Kidney (tissue), 13 donors: ENCODE measurements at regions not wholly inside any gene's neighbourhood (a gene's known extent, or its start where the extent isn't known, plus 50 kb on each side); places are given as distances from the start of the nearest gene placed in this dataset.

Experiments
- DNase-seq, 5 donors: peaks; one replicate each; pipeline ENCODE4 v3.0.0-alpha.2; 2013 to 2020
- FAIRE-seq: peaks from 2 replicates; lab custom pipeline; 2012; peaks lifted over from hg19 to GRCh38; lab: Jason Lieb, UNC
- H3K27ac ChIP-seq, 2 donors: one replicate each; pipeline ENCODE4 v1.7.0; 2013; ENCODE audit warnings: low read depth in 2 of 2, low read length in 2 of 2, inconsistent platforms in 1 of 2
- H3K27me3 ChIP-seq: one replicate; pipeline ENCODE4 v1.7.1; 2013; ENCODE audit warnings: low read length, inconsistent platforms; ENCODE audit not compliant: control insufficient read depth, insufficient read depth
- H3K36me3 ChIP-seq, 3 donors: one replicate each; pipeline versions ENCODE4 v1.7.0 to v1.7.1; 2013; ENCODE audit warnings: low read length in 3 of 3, control low read depth in 1 of 3, inconsistent platforms in 1 of 3; ENCODE audit not compliant: insufficient read depth in 3 of 3, control insufficient read depth in 2 of 3
- H3K4me1 ChIP-seq, 3 donors: one replicate each; pipeline versions ENCODE4 v1.7.0 to v1.7.1; 2013; ENCODE audit warnings: low read length in 3 of 3, inconsistent platforms in 1 of 3, low read depth in 1 of 3; ENCODE audit not compliant: control insufficient read depth in 2 of 3, insufficient read depth in 2 of 3
- H3K4me3 ChIP-seq, 3 donors: one replicate each; pipeline versions ENCODE4 v1.7.0 to v1.8.1; 2013; ENCODE audit warnings: low read length in 3 of 3, control low read depth in 1 of 3, inconsistent platforms in 1 of 3
- H3K9ac ChIP-seq, 3 donors: one replicate each; pipeline versions ENCODE4 v1.7.0 to v1.7.1; 2013; ENCODE audit warnings: low read length in 3 of 3, control low read depth in 1 of 3, inconsistent platforms in 1 of 3
- H3K9me3 ChIP-seq, 3 donors: one replicate each; pipeline versions ENCODE4 v1.7.0 to v1.7.1; 2013; ENCODE audit warnings: low read length in 3 of 3, control low read depth in 1 of 3, inconsistent platforms in 1 of 3; ENCODE audit not compliant: control insufficient read depth in 2 of 3, insufficient read depth in 1 of 3
- CTCF ChIP-seq: IDR thresholded peaks from 3 replicates; pipeline ENCODE4 v1.5.1; 2012; ENCODE audit warnings: mild to moderate bottlenecking, moderate library complexity, borderline replicate concordance; ENCODE audit not compliant: insufficient read depth; ENCODE audit errors: extremely low read depth
- intact Hi-C: fragments of 100-400 bp; cut with DNase I; formaldehyde crosslinking; loops from one replicate; pipeline ENCODE4 v1.11.1; 2022
- donor health status: control.
- donor health status: control.
- donor health status: control.
- donor health status: control.
- donor health status: control.
- donor health status: DM: yes; HTN: yes; CAD: no.
- donor health status: Normal renal cell carcinoma (clear cell type).

- Histone ChIP-seq H3K9me3 (no peaks in the 10 kb centered on the region), H3K4me3 (no peak overlapping the region), H3K27ac (no peak overlapping the region), H3K9ac (no peak overlapping the region), H3K4me1 (no peaks in the 10 kb centered on the region), H3K36me3 (no peaks in the 10 kb centered on the region), H3K27me3 (no peaks in the 10 kb centered on the region)
- intact Hi-C loops = no loop called here
- no peak for FAIRE-seq
- TF ChIP-seq CTCF = no peak
- peak in 1 of 5 donors; percentile 22 for DNase-seq
These were observed 491.3 kb downstream of the TMEM114 start for GRCh38 chr16:8098947-8099512.

GRCh38 chr16:8096211-8096610 lies 494.1 kb downstream of the TMEM114 start:
- Histone ChIP-seq H3K36me3 (no peaks in the 10 kb centered on the region), H3K4me1 (no peaks in the 10 kb centered on the region), H3K9me3 (no peaks in the 10 kb centered on the region), H3K4me3 (no peak overlapping the region), H3K27ac (no peak overlapping the region), H3K27me3 (no peaks in the 10 kb centered on the region), H3K9ac (no peak overlapping the region)
- no peak for TF ChIP-seq CTCF
- intact Hi-C loops = no loop called here
- no peak for DNase-seq
- no peak for FAIRE-seq

GRCh38 chr16:8094696-8095095 lies 495.6 kb downstream of the TMEM114 start:
- Histone ChIP-seq H3K36me3 (no peaks in the 10 kb centered on the region), H3K27ac (no peak overlapping the region), H3K4me3 (no peak overlapping the region), H3K4me1 (no peaks in the 10 kb centered on the region), H3K9ac (no peak overlapping the region), H3K9me3 (no peaks in the 10 kb centered on the region), H3K27me3 (no peaks in the 10 kb centered on the region)
- FAIRE-seq (no peak), DNase-seq (no peak)
- intact Hi-C loops = no loop called here
- TF ChIP-seq CTCF = no peak

GRCh38 chr16:8088820-8089338 lies 501.4 kb downstream of the TMEM114 start:
- Histone ChIP-seq H3K27ac (no peak overlapping the region), H3K36me3 (no peaks in the 10 kb centered on the region), H3K27me3 (no peaks in the 10 kb centered on the region), H3K4me1 (no peaks in the 10 kb centered on the region), H3K9ac (no peak overlapping the region), H3K9me3 (no peaks in the 10 kb centered on the region), H3K4me3 (no peak overlapping the region)
- TF ChIP-seq CTCF = no peak
- FAIRE-seq (no peak), DNase-seq (no peak)
- intact Hi-C loops = no loop called here
